Colon (tissue), 2 donors: ENCODE measurements at regions not wholly inside any gene's neighbourhood (a gene's known extent, or its start where the extent isn't known, plus 50 kb on each side); places are given as distances from the start of the nearest gene placed in this dataset.
"Not testable (repeated sequence)": the region's sequence is repeated elsewhere in the genome, so short reads cannot be mapped to it uniquely, and the experiment has no call there.

ENCODE experiments used
- FAIRE-seq: peaks from 2 replicates; lab custom pipeline; 2012; peaks lifted over from hg19 to GRCh38; lab: Jason Lieb, UNC
- donor health status: control.
- donor health status: control.

- no peak for FAIRE-seq
Observed at GRCh38 chr1:88562991-88563390, 121.1 kb upstream of the PKN2 start.

GRCh38 chr1:88566615-88567387 lies 117.3 kb upstream of the PKN2 start:
- no peak for FAIRE-seq

- FAIRE-seq = no peak
Observed at GRCh38 chr1:88571506-88571905, 112.6 kb upstream of the PKN2 start.

GRCh38 chr1:88579598-88579997 lies 104.5 kb upstream of the PKN2 start:
- FAIRE-seq = no peak

- no peak for FAIRE-seq
Observed at GRCh38 chr1:88581703-88582102, 102.4 kb upstream of the PKN2 start.

GRCh38 chr1:88593358-88593757 lies 90.7 kb upstream of the PKN2 start:
- FAIRE-seq = peak; percentile 55

- FAIRE-seq = no peak
Observed at GRCh38 chr1:88595355-88596002, 88.6 kb upstream of the PKN2 start.

GRCh38 chr1:88597973-88598372 lies 86.1 kb upstream of the PKN2 start:
- FAIRE-seq = not testable (repeated sequence)

- FAIRE-seq = peak; percentile 68
Observed at GRCh38 chr1:88608139-88608943, 75.7 kb upstream of the PKN2 start.

- FAIRE-seq = no peak
Observed at GRCh38 chr1:88609051-88609450, 75.0 kb upstream of the PKN2 start.

GRCh38 chr1:88610687-88611086 lies 73.4 kb upstream of the PKN2 start:
- no peak for FAIRE-seq

- no peak for FAIRE-seq
Observed at GRCh38 chr1:88612292-88612691, 71.8 kb upstream of the PKN2 start.

GRCh38 chr1:88612773-88613172 lies 71.3 kb upstream of the PKN2 start:
- FAIRE-seq = peak; percentile 51

GRCh38 chr1:88618331-88618730 lies 65.7 kb upstream of the PKN2 start:
- no peak for FAIRE-seq

- not testable (repeated sequence) for FAIRE-seq
Observed at GRCh38 chr1:88623101-88623500, 61.0 kb upstream of the PKN2 start.
